HG03342 (cell line): ENCODE measurements at regions not wholly inside any gene's neighbourhood (a gene's known extent, or its start where the extent isn't known, plus 50 kb on each side); places are given as distances from the start of the nearest gene placed in this dataset.

Experiments used
- ATAC-seq: cut with Tn5 transposase; IDR thresholded peaks from one replicate; pipeline ENCODE4 v1.9.1; 2021; ENCODE audit warnings: mild to moderate bottlenecking, moderate library complexity; ENCODE audit not compliant: unreplicated experiment

DNA sequence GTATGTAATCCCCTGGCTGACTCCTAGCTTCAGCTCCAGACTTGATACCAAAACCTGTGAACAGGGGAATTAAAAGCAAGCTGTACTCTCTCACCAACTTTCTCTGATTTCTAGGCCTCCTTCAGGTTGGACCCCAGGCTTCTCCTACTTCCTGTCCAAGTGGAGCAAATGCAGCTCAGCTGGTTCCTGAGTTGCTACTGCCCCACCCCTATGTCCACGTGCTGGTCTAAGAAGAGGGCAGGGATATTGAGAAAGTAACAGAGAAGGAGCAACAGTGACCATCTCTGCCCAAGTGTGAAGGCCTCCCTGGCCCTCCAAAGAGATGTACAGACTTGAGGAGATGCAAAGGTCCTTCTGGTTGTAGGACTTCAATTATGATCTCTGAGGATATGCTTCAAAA is 188.3 kb upstream of the MCHR2 start:
- no peak for ATAC-seq

DNA sequence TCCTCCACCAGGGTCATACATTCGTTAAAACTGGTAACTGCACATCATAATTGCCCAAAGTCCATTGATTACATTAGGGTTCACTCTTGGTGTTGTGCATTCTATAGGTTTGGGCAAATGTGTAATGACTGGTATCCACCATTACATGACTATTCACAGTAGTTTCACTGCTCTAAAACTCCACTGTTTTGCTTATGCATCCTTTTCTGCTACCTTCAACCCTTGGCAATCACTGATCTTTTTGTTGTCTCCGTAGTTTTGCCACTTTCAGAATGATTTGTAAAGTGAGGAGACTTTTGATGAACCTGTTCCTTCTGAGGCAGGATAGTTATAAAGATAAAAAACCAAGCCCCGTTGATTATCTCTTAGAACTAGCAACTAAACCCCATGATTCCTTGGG is 187.3 kb upstream of the MCHR2 start:
- ATAC-seq = no peak

DNA sequence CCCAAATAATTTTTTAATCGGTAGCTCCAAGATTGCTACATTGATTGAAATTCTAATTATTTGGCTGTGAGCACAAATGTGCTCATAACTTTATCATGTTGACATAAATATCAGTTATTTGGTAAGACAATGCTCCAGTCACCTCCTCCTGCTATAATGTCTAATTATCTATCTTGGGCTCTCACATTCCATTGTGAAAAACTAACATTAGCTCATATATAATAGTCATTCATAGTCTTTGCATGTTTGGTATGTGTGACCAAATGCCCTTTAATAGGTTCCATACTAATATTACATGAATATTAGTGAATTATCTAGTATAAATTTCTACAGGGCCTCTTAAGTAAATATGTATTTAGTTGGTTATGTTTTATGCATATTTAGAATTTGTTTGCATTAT is 185.6 kb upstream of the MCHR2 start:
- no peak for ATAC-seq

DNA sequence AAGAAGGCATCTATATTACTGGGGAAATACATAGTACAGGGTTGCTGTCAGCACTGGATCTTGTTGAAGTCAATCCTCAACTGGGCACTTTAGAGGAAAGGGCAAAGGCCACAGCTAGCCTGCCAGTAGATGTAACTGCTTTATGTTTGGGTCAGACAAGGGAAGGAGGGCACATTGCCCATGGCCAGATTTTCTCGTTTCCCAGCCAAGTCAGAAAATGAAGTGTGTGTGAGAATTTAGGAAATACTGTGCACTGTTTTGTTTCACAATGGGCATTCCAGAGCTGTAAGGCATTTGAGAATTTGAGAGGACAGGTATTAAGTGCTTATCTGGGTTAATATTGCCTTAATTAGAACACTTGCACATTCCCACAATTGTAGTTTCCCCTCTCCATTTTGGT is 183.9 kb upstream of the MCHR2 start:
- ATAC-seq = no peak

DNA sequence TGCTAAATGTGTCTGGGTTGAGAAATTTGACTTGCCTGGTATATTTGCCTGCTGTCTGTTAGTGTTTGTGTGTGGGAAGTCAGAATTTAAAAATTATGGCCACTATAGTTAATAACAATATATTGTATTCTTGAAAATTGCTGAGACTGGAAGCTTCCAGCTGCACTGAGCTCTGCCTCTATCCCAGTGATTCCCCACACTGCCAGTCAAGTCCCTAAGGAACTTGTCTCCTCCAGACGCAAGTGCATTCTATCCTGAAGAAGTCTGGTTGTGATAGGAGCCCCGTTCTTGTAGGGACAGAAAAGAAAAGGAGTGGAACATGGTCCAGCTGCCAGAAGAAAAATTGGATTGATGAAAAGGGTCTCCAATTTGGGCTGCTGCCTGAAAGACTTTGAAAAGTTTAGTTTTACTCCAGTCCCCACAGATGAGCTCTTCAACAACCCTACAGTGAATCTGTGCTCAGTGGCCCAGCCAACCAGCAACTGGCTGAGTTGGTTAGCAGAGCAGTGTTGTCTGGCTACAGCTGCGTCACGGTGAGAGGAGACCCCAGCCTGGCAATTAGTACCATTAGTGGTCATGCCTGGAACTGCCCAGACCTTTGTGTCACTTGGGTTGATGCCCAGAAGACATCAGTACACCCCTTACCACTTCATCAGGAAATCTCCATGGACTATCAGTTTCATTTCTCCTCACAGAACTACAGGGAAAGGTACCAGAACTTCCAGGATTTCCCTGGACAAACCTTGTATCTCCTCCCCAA is 183.1 kb upstream of the MCHR2 start:
- ATAC-seq = no peak

DNA sequence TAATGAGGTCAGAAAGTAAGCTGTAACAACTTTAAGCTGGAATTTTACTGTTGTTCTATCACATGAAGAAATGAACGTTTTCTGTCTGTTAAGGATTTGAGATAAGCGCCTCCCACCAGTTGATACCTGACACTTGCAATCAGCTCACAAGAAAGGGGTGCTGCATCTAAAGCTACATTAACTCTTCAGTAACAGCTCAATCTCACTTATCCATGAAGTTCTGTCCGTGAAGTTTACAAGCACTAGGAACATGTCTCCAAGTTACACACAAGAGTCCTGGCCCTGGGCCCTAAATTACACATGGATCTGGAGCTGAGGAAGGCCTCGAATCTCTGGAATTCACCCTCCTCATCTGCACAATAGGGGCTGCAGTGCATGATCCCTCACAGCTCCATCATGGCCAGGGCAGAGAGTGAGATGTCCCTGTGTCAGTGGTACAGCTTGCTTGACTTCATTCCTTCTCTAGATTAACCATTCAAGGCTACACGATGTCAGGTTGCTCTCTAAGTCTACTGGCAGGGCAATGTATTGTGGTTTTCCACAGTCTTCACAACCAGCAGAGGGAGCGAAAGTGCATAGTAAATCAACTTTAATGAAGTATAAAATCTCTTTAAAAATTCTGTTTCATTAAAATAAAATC is 182.4 kb upstream of the MCHR2 start:
- ATAC-seq = no peak

DNA sequence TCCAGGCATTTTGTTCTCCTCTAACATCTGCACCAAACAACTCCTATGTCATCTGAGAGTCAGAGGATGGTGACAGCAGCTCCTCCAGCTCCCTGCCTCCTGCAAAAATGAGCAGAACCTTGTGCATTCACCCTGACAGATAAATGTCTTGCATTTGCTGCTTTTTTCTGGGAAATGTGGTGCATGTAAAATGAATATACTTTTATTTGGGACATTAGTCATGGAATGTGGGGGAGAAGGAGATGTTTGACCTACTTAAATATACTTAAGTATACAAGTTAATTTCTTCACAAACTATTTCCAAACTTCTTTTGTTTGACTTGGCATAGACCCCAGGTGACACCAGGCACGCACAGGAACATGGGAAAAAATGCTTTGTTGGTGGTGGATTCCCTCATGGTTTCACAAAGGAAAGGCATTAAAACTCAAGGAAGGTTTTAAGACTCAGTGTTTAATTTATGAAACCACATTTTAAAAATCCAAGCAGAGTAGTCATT is 181.8 kb upstream of the MCHR2 start:
- no peak for ATAC-seq

DNA sequence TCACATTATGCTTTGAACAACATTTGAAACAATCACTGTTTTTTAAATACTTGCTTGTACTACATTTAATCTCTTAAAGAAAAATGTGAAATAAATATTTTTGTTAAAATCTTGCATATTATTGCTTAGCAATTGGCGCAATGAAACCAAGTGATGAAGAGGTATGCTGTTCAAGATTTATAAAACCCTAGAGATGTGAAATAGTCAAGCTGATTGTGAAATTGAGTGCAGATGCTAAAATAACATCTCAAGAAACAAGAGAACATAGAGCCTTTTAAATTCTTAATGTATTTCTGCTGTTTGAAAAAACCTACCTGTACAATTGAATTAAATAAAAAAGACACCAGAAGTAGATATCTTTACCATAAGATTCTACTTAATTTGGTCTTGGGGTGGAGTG is 179.2 kb upstream of the MCHR2 start:
- no peak for ATAC-seq

DNA sequence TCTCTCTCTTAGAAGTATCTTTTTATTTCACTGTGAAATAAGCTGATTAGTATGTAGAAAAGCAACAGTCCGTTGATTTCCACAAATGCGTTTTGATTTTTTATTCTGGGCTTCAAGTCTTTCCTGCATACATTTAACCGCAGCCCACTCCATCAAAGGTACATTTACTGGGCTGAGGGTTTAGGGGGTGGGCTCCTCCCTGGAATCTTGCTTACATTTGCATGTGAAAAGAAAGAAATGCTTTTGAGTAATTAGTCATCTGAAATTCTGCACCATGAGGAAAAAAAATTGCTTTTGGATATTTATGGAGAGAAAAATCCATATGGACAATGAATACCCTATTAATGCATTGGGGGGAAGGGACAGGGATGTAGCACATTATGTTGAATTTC is 178.3 kb upstream of the MCHR2 start:
- no peak for ATAC-seq

DNA sequence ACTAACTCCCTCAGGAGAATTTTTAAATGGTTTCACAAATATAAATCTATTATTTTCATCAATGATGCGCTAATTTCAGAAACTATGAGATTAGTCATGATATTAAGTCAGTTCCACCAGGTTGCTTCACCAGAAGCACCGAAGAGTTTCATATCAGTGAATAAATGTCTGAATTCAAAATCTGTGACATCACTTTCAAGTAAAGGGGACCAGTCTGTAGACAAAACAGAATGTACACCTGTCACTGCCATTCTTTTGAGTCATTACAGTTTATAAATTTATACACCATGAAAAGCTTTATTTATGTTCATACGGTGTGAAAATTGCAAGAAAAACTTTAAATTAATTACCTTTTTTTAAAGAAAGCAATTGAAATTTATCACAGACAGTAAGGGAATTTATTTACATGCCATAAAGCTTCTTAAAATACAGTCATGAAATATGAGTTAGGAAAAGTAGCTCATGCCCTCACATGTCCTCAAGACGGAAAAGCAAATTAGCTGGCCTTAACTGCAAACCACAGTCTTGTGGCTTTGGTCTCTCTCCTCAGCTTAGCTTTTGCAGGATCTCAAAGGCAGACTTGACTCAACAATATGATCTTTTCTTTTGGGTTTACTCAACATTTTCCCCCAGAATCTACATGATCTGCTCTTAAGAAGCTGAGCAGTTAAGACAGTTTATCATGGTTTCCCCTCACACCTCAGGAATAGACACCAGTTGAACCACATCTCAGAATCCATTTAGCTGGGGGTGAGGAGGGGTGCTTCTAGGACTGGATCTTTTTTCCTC is 177.7 kb upstream of the MCHR2 start:
- ATAC-seq = peak; percentile 78

DNA sequence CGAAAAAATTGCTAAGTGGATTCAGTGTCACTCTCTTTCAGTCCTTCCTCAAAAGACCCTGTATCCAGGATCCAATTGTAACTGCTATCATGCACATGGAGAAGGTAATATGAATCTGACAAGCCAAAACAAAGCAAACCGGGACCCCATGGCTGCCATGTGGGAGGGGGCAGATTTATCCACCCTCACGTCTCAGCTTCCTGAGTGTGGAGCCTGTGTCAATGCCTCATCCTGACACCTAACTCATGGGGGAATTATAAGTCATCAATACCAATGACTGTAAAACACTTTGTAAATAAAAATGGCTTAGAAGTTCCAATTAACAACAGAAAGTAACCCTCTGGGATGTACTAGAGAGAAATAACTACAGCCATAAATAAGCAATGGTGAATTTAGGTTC is 174.1 kb upstream of the MCHR2 start:
- no peak for ATAC-seq

DNA sequence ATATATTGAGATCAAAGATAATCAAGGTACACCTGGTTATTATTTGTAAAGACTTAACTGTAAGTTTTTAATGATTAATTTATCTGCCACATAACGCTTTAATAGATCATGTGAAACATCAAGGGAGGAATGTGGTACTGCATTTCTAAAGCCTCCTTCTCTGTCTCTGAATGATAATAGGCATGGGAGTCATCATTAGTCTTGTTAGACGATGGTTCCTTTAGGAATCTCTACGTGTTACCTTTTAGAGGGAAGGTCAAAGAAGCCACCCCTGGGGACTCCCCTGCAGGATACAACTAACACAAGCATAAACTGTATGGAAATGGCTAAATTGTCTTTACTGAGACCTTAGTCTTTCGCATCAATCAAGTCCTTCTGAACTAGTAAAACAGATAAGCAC is 173.6 kb upstream of the MCHR2 start:
- no peak for ATAC-seq

DNA sequence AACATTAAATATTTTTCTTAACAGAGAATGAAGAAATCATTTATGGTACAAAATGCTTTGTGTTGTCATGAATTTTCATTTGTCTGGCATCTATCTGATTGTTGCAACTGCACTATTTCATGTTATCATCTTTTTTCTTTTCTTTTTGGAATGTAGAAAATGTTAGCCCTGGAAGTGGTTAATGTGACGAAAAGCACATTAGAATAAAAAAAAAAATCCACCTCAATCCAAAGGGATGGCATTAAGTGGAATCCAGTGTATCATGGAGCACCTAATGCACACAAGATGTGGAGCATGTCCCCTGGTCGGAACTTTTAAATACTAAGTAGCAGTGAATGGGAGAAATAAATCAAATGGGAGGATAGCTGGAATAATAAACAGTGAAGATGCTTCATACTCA is 172.9 kb upstream of the MCHR2 start:
- ATAC-seq = no peak

DNA sequence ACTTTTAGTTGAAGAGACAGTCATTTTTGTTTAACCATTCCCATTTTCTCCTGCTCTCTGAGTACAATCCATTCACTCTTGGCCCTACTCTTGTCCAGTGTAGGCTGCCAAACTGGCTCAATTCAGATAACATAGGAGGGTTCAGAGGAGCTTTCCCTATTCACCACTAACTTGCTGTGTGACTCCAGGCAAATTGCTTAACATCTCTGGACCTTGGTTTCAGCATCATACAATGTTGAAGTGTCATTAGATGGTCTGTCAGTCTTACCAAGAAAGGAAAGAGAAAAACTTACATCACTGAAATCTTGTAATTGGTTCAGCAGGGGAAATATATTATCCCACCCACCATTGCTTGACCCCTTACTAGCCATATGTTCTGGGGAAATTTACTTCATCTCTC is 171.4 kb upstream of the MCHR2 start:
- no peak for ATAC-seq

DNA sequence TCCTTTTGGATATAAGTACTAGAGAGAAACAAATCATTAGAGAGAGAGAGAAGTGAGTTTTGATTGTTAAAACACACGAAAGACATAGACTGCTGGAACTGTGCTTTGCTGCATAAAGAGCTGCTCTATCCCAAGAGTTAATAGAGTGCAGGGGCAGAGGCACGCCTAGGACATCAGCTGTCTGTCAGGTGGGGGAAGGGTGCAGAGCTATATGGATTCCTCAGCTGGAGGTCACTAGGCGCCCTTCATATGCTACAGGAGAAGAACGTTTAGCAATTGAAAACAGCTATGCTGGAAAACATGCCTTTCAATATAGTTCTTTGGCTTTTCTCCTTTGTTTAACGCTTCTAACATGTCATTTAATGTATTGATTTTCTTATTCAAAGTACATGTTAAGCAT is 169.0 kb upstream of the MCHR2 start:
- ATAC-seq = no peak

DNA sequence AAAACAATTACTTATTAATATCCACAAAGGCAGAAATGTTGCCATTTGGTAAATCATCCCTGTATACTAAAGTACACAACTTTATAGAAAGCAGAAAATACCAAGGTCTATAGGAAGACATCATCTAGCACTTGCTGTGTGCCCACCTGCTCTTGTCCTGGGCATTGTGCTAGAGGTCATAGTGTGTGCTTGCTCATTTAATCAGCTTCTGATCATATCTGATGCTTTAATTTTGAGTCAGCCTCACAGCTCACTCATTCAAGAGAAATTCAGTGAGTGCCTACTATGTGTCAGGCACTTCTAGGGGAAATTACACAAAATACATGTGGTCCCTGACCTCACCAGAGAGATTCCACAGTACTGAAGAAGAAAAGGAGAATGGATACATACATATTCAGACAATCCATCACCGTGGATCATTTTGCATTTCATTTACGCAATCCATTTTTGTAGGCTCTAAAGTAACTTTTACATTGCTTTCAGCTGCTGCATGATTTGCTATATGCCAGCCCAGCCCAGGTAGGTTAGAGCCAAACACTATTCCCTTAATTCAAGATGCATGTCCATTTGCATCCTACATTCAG is 167.9 kb upstream of the MCHR2 start:
- no peak for ATAC-seq

DNA sequence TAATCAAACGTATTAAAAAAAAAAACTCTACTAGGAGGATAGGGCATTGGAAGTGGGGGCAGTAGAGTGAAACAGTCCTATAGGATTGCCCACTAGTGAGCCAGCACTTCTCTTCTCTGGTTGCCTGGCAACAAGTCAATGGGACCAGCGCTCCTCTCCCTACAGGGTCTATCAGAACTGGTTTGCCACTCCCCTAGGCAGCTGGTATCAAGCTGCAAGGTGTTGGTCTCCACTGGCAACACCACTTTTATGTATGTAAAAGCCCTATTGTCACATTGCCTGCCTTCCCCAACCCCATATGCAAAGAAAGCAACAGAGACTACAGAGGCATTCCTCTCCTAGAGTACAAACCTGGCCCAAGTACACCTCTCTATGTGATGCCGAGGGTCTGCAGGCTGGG is 166.9 kb upstream of the MCHR2 start:
- no peak for ATAC-seq

DNA sequence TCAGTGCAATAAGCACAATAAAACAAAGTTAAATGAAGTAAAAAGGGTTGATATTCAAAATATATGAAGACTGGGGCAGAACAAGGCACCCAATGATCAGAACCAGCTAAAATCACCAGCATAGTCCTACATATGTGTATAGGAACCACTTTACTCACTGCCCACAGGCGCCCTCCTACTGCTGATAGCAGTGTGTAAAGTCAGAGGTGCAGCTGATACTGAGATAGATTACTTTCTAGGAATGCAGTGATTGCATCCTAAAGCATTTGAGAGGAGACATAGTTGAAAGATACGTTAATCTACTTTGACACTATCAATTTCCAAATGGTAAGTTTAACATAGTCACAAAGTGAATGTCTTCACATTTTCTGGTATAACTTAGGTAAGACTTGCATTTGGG is 161.1 kb upstream of the MCHR2 start:
- ATAC-seq = no peak

DNA sequence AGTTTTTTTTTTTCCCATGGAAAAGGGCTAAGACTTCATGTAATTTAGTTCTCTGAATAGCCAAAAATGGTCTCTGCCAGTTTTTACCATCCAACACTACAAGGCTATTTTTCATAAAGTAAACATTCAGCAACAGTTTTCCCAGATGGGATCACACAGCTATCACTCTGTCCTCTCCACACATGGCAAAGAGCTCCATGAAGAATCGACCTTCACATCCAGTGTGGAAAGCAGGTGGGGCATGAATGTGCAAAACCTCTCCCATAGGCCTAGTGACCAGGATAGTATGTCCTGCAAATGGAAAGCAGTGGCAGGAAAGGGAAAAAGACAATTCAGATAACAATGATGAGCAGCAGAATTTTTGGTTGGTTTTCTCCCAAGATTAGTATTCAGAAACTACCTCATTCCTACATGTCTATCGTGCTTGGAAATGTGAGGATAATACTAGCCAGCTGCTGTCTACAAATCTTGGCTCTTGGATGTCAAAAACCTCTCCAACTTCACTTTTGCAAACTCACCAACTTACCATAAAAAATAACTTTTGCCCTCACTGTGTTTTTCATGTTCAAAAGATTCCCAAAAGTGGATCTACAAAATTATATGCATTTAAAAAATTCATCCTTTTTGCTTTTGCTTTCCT is 159.7 kb upstream of the MCHR2 start:
- ATAC-seq = no peak

DNA sequence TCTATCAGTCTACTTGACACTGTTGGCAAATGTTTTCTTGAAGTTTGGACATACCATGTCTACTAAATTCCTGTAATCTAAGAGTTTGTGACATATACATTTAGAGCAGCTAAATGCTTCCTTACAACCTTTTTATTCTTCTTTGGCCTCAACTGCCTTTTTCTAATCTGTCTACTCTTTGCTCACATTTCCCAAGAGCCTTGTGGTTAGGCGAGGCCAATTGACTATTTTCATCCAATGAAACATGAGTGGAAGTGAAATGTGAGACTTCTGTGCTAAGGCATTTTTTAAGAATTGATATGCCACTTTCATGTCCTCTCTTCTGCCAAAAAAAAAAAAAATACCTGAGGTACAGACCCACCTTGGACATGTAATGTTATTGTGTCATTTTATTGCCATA is 158.2 kb upstream of the MCHR2 start:
- no peak for ATAC-seq

DNA sequence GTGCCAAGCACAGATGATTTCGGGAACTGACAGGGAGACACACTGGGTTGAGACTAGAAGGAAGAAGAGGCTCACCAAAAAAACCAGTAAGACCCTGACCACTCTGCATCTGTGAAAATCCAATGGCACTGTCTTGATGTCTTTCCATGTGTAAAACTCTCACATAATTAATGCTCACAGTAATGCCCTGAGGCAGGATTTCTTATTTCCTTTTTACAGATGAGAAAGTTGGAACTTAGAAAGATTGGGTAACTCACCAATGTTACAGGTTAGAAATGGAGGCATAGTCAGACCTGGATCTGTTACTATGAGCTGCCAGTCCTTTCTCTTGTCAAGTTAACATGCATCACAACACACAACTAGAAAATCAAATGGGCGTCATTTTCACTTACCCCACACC is 151.0 kb upstream of the MCHR2 start:
- no peak for ATAC-seq
